Activated B cell treated with CpG ODN at 0.5 μM for 24 hours (primary cell): ENCODE measurements at regions not wholly inside any gene's neighbourhood (a gene's known extent, or its start where the extent isn't known, plus 50 kb on each side); places are given as distances from the start of the nearest gene placed in this dataset.

Experiments used
- ATAC-seq: fragments of 200-7000 bp; cut with Tn5 transposase; one replicate; pipeline ENCODE4 v1.10.0; 2021; ENCODE audit warnings: low read depth, mild to moderate bottlenecking, moderate library complexity
- CTCF ChIA-PET: fragments of 350-600 bp; sonication (Branson Sonifier 250); formaldehyde crosslinking; loops from one replicate; lab custom pipeline; 2021; ENCODE audit warnings: antibody characterized with exemption; lab: Charles Lee
- POLR2A ChIA-PET: fragments of 350-600 bp; sonication (Branson Sonifier 250); formaldehyde crosslinking; loops from one replicate; lab custom pipeline; 2021; ENCODE audit warnings: antibody characterized with exemption; lab: Charles Lee
- DNase-seq: peaks from one replicate; pipeline ENCODE4 v3.0.0; 2022
- H3K27ac Mint-ChIP-seq: one replicate; pipeline ENCODE4 v1.8.0; 2020; ENCODE audit warnings: mixed read lengths
- H3K27me3 Mint-ChIP-seq: one replicate; pipeline ENCODE4 v1.8.0; 2021; ENCODE audit warnings: mixed read lengths
- H3K36me3 Mint-ChIP-seq: one replicate; pipeline ENCODE4 v1.8.0; 2021; ENCODE audit warnings: low read depth, mixed read lengths
- H3K4me1 Mint-ChIP-seq: one replicate; pipeline ENCODE4 v1.8.0; 2021; ENCODE audit warnings: mixed read lengths
- H3K4me3 Mint-ChIP-seq: one replicate; pipeline ENCODE4 v1.8.0; 2020; ENCODE audit warnings: mild to moderate bottlenecking, mixed read lengths
- H3K9me3 Mint-ChIP-seq: one replicate; pipeline ENCODE4 v1.8.0; 2020; ENCODE audit warnings: mixed read lengths
- CTCF ChIP-seq: fragments of 200-600 bp; IDR thresholded peaks from one replicate; pipeline ENCODE4 v1.8.0; 2022; ENCODE audit warnings: antibody characterized with exemption, mild to moderate bottlenecking
- intact Hi-C: fragments of 100-400 bp; cut with micrococcal nuclease; formaldehyde crosslinking; loops from one replicate; pipeline ENCODE4 v1.15.1; 2024

GRCh38 chr13:109451726-109452125, 334.7 kb downstream of the IRS2 start:
- CTCF ChIA-PET = no interaction called here
- no peaks in the 10 kb centered on the region for H3K9me3 Mint-ChIP-seq
- POLR2A ChIA-PET = no interaction called here
- H3K4me3 Mint-ChIP-seq = no peak overlapping the region
- no peaks in the 10 kb centered on the region for H3K27me3 Mint-ChIP-seq
- no peak for ATAC-seq
- no peak overlapping the region for H3K27ac Mint-ChIP-seq
- no peaks in the 10 kb centered on the region for H3K4me1 Mint-ChIP-seq
- DNase-seq = no peak
- H3K36me3 Mint-ChIP-seq = no peaks in the 10 kb centered on the region
- intact Hi-C loops = no loop called here
- TF ChIP-seq CTCF = no peak

GRCh38 chr13:109448629-109449028, 337.8 kb downstream of the IRS2 start:
- Mint-ChIP-seq H3K4me1 (no peaks in the 10 kb centered on the region), H3K4me3 (no peak overlapping the region), H3K9me3 (no peaks in the 10 kb centered on the region), H3K27ac (no peak overlapping the region), H3K36me3 (no peaks in the 10 kb centered on the region), H3K27me3 (no peaks in the 10 kb centered on the region)
- DNase-seq (no peak), ATAC-seq (no peak)
- TF ChIP-seq CTCF = no peak
- CTCF ChIA-PET = no interaction called here
- intact Hi-C loops = no loop called here
- POLR2A ChIA-PET = no interaction called here

- no peak overlapping the region for H3K4me3 Mint-ChIP-seq
- H3K27me3 Mint-ChIP-seq = no peaks in the 10 kb centered on the region
- H3K9me3 Mint-ChIP-seq = no peaks in the 10 kb centered on the region
- H3K27ac Mint-ChIP-seq = no peak overlapping the region
- POLR2A ChIA-PET = no interaction called here
- ATAC-seq (no peak), DNase-seq (no peak)
- intact Hi-C loops = no loop called here
- CTCF ChIA-PET = no interaction called here
- no peaks in the 10 kb centered on the region for H3K4me1 Mint-ChIP-seq
- H3K36me3 Mint-ChIP-seq = no peaks in the 10 kb centered on the region
- TF ChIP-seq CTCF = no peak
Measured at GRCh38 chr13:109447667-109448066, 338.7 kb downstream of the IRS2 start.

- POLR2A ChIA-PET = no interaction called here
- TF ChIP-seq CTCF = no peak
- intact Hi-C loops = no loop called here
- H3K9me3 Mint-ChIP-seq = no peaks in the 10 kb centered on the region
- ATAC-seq (no peak), DNase-seq (no peak)
- H3K27ac Mint-ChIP-seq = no peak overlapping the region
- no peak overlapping the region for H3K4me3 Mint-ChIP-seq
- CTCF ChIA-PET = no interaction called here
- H3K27me3 Mint-ChIP-seq = no peaks in the 10 kb centered on the region
- no peaks in the 10 kb centered on the region for H3K36me3 Mint-ChIP-seq
- H3K4me1 Mint-ChIP-seq = no peaks in the 10 kb centered on the region
Measured at GRCh38 chr13:109440320-109440719, 346.1 kb downstream of the IRS2 start.

- H3K4me1 Mint-ChIP-seq = no peaks in the 10 kb centered on the region
- TF ChIP-seq CTCF = no peak
- no peak for DNase-seq
- ChIA-PET CTCF (no interaction called here), POLR2A (no interaction called here)
- intact Hi-C loops = no loop called here
- H3K9me3 Mint-ChIP-seq = no peaks in the 10 kb centered on the region
- no peak for ATAC-seq
- no peak overlapping the region for H3K4me3 Mint-ChIP-seq
- no peaks in the 10 kb centered on the region for H3K27me3 Mint-ChIP-seq
- H3K36me3 Mint-ChIP-seq = no peaks in the 10 kb centered on the region
- no peak overlapping the region for H3K27ac Mint-ChIP-seq
Measured at GRCh38 chr13:109439813-109440212, 346.6 kb downstream of the IRS2 start.
